Ectodermal cell (in vitro differentiated cells): ENCODE measurements at regions not wholly inside any gene's neighbourhood (a gene's known extent, or its start where the extent isn't known, plus 50 kb on each side); places are given as distances from the start of the nearest gene placed in this dataset.

Experiments
- H3K27ac ChIP-seq: 2 replicates; pipeline ENCODE4 v1.7.0; 2013; ENCODE audit warnings: mild to moderate bottlenecking, low read depth, low read length; ENCODE audit not compliant: insufficient read depth, poor library complexity, severe bottlenecking
- H3K27me3 ChIP-seq: 2 replicates; pipeline ENCODE4 v1.7.0; 2013; ENCODE audit warnings: mild to moderate bottlenecking, low read length; ENCODE audit not compliant: insufficient read depth, control insufficient read depth, poor library complexity, severe bottlenecking
- H3K36me3 ChIP-seq: one replicate; pipeline ENCODE4 v1.7.0; 2013; ENCODE audit warnings: low read length; ENCODE audit not compliant: control insufficient read depth, insufficient read depth
- H3K4me1 ChIP-seq: one replicate; pipeline ENCODE4 v1.7.0; 2013; ENCODE audit warnings: low read length; ENCODE audit not compliant: control insufficient read depth, insufficient read depth
- H3K4me3 ChIP-seq: 2 replicates; pipeline ENCODE4 v1.7.0; 2013; ENCODE audit warnings: low read depth, low read length, control low read depth; ENCODE audit not compliant: insufficient read depth
- H3K9me3 ChIP-seq: 2 replicates; pipeline ENCODE4 v1.7.0; 2013; ENCODE audit warnings: mild to moderate bottlenecking, low read length, moderate library complexity; ENCODE audit not compliant: control insufficient read depth
- WGBS, 2 experiments: methylation state at CpG; one replicate each; pipeline ENCODE4 v1.1.7; 2013; ENCODE audit warnings: missing lambda C conversion rate in 2 of 2; 5-methylcytosine and 5-hydroxymethylcytosine counted together

GRCh38 chr5:97877588-97877987 lies 694.5 kb upstream of the RIOK2 start:
- H3K4me3 ChIP-seq = no peak overlapping the region
- H3K27ac ChIP-seq = no peak overlapping the region
- no peaks in the 10 kb centered on the region for H3K4me1 ChIP-seq
- no peaks in the 10 kb centered on the region for H3K27me3 ChIP-seq
- H3K9me3 ChIP-seq = no peaks in the 10 kb centered on the region
- WGBS, 2 experiments = 93 to 94% methylated on average over 3 of the region's 3 CpGs
- no peaks in the 10 kb centered on the region for H3K36me3 ChIP-seq

- H3K27ac ChIP-seq = no peak overlapping the region
- H3K4me3 ChIP-seq = no peak overlapping the region
- WGBS, 2 experiments = 88 to 89% methylated on average over 1 to 2 of the region's 2 CpGs
- H3K36me3 ChIP-seq = no peaks in the 10 kb centered on the region
- H3K4me1 ChIP-seq = no peaks in the 10 kb centered on the region
- no peaks in the 10 kb centered on the region for H3K27me3 ChIP-seq
- no peaks in the 10 kb centered on the region for H3K9me3 ChIP-seq
Observed at GRCh38 chr5:97888439-97888838, 705.4 kb upstream of the RIOK2 start.

- Histone ChIP-seq H3K4me3 (no peak overlapping the region), H3K27ac (no peak overlapping the region), H3K27me3 (no peaks in the 10 kb centered on the region), H3K36me3 (no peaks in the 10 kb centered on the region), H3K4me1 (no peaks in the 10 kb centered on the region), H3K9me3 (no peaks in the 10 kb centered on the region)
Observed at GRCh38 chr5:97891971-97892370, 708.9 kb upstream of the RIOK2 start.

- Histone ChIP-seq H3K27me3 (no peaks in the 10 kb centered on the region), H3K27ac (no peak overlapping the region), H3K4me3 (no peak overlapping the region), H3K9me3 (peaks cover 3% of the 10 kb centered on the region), H3K36me3 (no peaks in the 10 kb centered on the region), H3K4me1 (no peaks in the 10 kb centered on the region)
- WGBS, 2 experiments = 50 to 100% methylated on average over 1 of the region's 2 CpGs
Observed at GRCh38 chr5:97903742-97904141, 720.7 kb upstream of the RIOK2 start.

- H3K36me3 ChIP-seq = no peaks in the 10 kb centered on the region
- peaks cover 3% of the 10 kb centered on the region for H3K9me3 ChIP-seq
- no peak overlapping the region for H3K4me3 ChIP-seq
- H3K27me3 ChIP-seq = no peaks in the 10 kb centered on the region
- no peak overlapping the region for H3K27ac ChIP-seq
- H3K4me1 ChIP-seq = no peaks in the 10 kb centered on the region
- WGBS, 2 experiments = 86 to 98% methylated on average over 3 of the region's 3 CpGs
Observed at GRCh38 chr5:97906135-97906534, 723.1 kb upstream of the RIOK2 start.

GRCh38 chr5:97907646-97908400 lies 724.8 kb upstream of the RIOK2 start:
- no peaks in the 10 kb centered on the region for H3K27me3 ChIP-seq
- H3K27ac ChIP-seq = no peak overlapping the region
- H3K36me3 ChIP-seq = no peaks in the 10 kb centered on the region
- no peaks in the 10 kb centered on the region for H3K4me1 ChIP-seq
- H3K9me3 ChIP-seq = peaks cover 3% of the 10 kb centered on the region
- 92 to 94% methylated on average over 3 of the region's 3 CpGs for WGBS, 2 experiments
- H3K4me3 ChIP-seq = no peak overlapping the region

GRCh38 chr5:97909541-97909940 lies 726.5 kb upstream of the RIOK2 start:
- no peak overlapping the region for H3K27ac ChIP-seq
- WGBS, 2 experiments = 100% methylated on average over 1 of the region's 1 CpG
- no peaks in the 10 kb centered on the region for H3K9me3 ChIP-seq
- no peaks in the 10 kb centered on the region for H3K4me1 ChIP-seq
- no peaks in the 10 kb centered on the region for H3K27me3 ChIP-seq
- no peaks in the 10 kb centered on the region for H3K36me3 ChIP-seq
- no peak overlapping the region for H3K4me3 ChIP-seq

- H3K4me1 ChIP-seq = no peaks in the 10 kb centered on the region
- no peaks in the 10 kb centered on the region for H3K36me3 ChIP-seq
- H3K27me3 ChIP-seq = no peaks in the 10 kb centered on the region
- no peak overlapping the region for H3K4me3 ChIP-seq
- no peak overlapping the region for H3K27ac ChIP-seq
- 91 to 92% methylated on average over 1 of the region's 1 CpG for WGBS, 2 experiments
- no peaks in the 10 kb centered on the region for H3K9me3 ChIP-seq
Observed at GRCh38 chr5:97914483-97914882, 731.4 kb upstream of the RIOK2 start.

GRCh38 chr5:97915106-97915505 lies 732.1 kb upstream of the RIOK2 start:
- Histone ChIP-seq H3K27me3 (no peaks in the 10 kb centered on the region), H3K4me3 (no peak overlapping the region), H3K4me1 (no peaks in the 10 kb centered on the region), H3K27ac (no peak overlapping the region), H3K9me3 (no peaks in the 10 kb centered on the region), H3K36me3 (no peaks in the 10 kb centered on the region)
- WGBS, 2 experiments = 85 to 94% methylated on average over 1 of the region's 1 CpG

GRCh38 chr5:97918057-97918456 lies 735.0 kb upstream of the RIOK2 start:
- 90 to 97% methylated on average over 1 of the region's 1 CpG for WGBS, 2 experiments

GRCh38 chr5:97918620-97919019 lies 735.6 kb upstream of the RIOK2 start:
- no peaks in the 10 kb centered on the region for H3K27me3 ChIP-seq
- WGBS, 2 experiments = 93 to 97% methylated on average over 2 of the region's 2 CpGs
- H3K4me1 ChIP-seq = no peaks in the 10 kb centered on the region
- H3K9me3 ChIP-seq = no peaks in the 10 kb centered on the region
- H3K27ac ChIP-seq = no peak overlapping the region
- H3K36me3 ChIP-seq = no peaks in the 10 kb centered on the region
- no peak overlapping the region for H3K4me3 ChIP-seq

More at GRCh38 chr5:97918057-97918456, 735.0 kb upstream of the RIOK2 start:
- Histone ChIP-seq H3K27me3 (no peaks in the 10 kb centered on the region), H3K9me3 (no peaks in the 10 kb centered on the region), H3K36me3 (no peaks in the 10 kb centered on the region), H3K4me1 (no peaks in the 10 kb centered on the region), H3K27ac (no peak overlapping the region), H3K4me3 (no peak overlapping the region)
